GM12878 (cell line): ENCODE measurements at regions not wholly inside any gene's neighbourhood (a gene's known extent, or its start where the extent isn't known, plus 50 kb on each side); places are given as distances from the start of the nearest gene placed in this dataset.
A peak's percentile ranks its signal among the peaks of the same experiment; 100 is the strongest.
"Not testable (repeated sequence)": the region's sequence is repeated elsewhere in the genome, so short reads cannot be mapped to it uniquely, and the experiment has no call there.

Source experiments
- ATAC-seq: fragments of 200-7000 bp; cut with Tn5 transposase; 3 replicates; pipeline ENCODE4 v1.9.1; 2020; ENCODE audit warnings: mild to moderate bottlenecking, moderate library complexity
- BruUV-seq: library from RNA; stranded (reverse); fragments of 400-500 nt; replicated peaks from 2 replicates; lab custom pipeline; 2021; lab: Mats Ljungman, UMichigan
- CTCF ChIA-PET: fragments of 300-600 bp; sonication (Branson Sonifier 250); formaldehyde crosslinking; extraction: SDS; loops from one replicate; lab custom pipeline; 2021; ENCODE audit warnings: inconsistent platforms; lab: Yijun Ruan, JAX
- POLR2A ChIA-PET: fragments of 350-600 bp; formaldehyde crosslinking; extraction: SDS; loops from one replicate; lab custom pipeline; 2021; ENCODE audit warnings: inconsistent platforms; lab: Charles Lee
- RAD21 ChIA-PET: fragments of 300-600 bp; sonication (Branson Sonifier 250); formaldehyde crosslinking; loops from one replicate; lab custom pipeline; 2023; ENCODE audit warnings: antibody characterized with exemption; ENCODE audit not compliant: unreplicated experiment; lab: Charles Lee
- SMC1A ChIA-PET: fragments of 300-600 bp; sonication (Branson Sonifier 250); formaldehyde crosslinking; loops from one replicate; lab custom pipeline; 2023; ENCODE audit not compliant: unreplicated experiment, uncharacterized antibody; lab: Charles Lee
- DNase-seq: peaks from one replicate; pipeline ENCODE4 v3.0.0-alpha.2; 2011; ENCODE audit warnings: low read depth, low spot score
- FAIRE-seq: peaks from 3 replicates; lab custom pipeline; 2011; peaks lifted over from hg19 to GRCh38; lab: Jason Lieb, UNC
- H2AFZ ChIP-seq: 2 replicates; pipeline ENCODE4 v1.6.0; 2011; ENCODE audit warnings: low read depth, low read length, control low read depth; ENCODE audit not compliant: control insufficient read depth
- H3K27ac ChIP-seq: 2 replicates; pipeline ENCODE4 v1.5.1; 2011; ENCODE audit warnings: control low read depth; ENCODE audit not compliant: control insufficient read depth, insufficient read depth
- H3K27me3 ChIP-seq, 2 experiments: replicated peaks in 1 of 2; 2 replicates each; pipeline versions ENCODE4 v1.6.0 to v1.6.1; 2011; ENCODE audit warnings: low read length in 1 of 2; ENCODE audit not compliant: control insufficient read depth in 2 of 2, insufficient read depth in 2 of 2
- H3K36me3 ChIP-seq, 2 experiments: 2 replicates each; pipeline ENCODE4 v1.5.1; 2011; ENCODE audit warnings: low read length in 1 of 2; ENCODE audit not compliant: control insufficient read depth in 2 of 2, insufficient read depth in 2 of 2
- H3K4me1 ChIP-seq: 2 replicates; pipeline ENCODE4 v1.6.1; 2011; ENCODE audit warnings: mild to moderate bottlenecking, low read length, moderate library complexity, mixed read lengths; ENCODE audit not compliant: control insufficient read depth, insufficient read depth
- H3K4me2 ChIP-seq: 2 replicates; pipeline ENCODE4 v1.6.0; 2011; ENCODE audit warnings: control low read depth; ENCODE audit not compliant: control insufficient read depth, insufficient read depth
- H3K4me3 ChIP-seq: fragments of 200-600 bp; sonication (generic); 2 replicates; pipeline ENCODE4 v1.5.1; 2016
- H3K79me2 ChIP-seq: 2 replicates; pipeline ENCODE4 v1.6.0; 2011; ENCODE audit warnings: low read length; ENCODE audit not compliant: control insufficient read depth, insufficient read depth
- H3K9ac ChIP-seq: 2 replicates; pipeline ENCODE4 v1.8.0; 2011; ENCODE audit warnings: low read length, control low read depth, mixed read lengths; ENCODE audit not compliant: control insufficient read depth, insufficient read depth
- H3K9me3 ChIP-seq: replicated peaks from 3 replicates; pipeline ENCODE4 v1.5.1; 2011; ENCODE audit warnings: mild to moderate bottlenecking, low read length; ENCODE audit not compliant: control insufficient read depth, insufficient read depth
- H4K20me1 ChIP-seq: 2 replicates; pipeline ENCODE4 v1.6.0; 2011; ENCODE audit not compliant: control insufficient read depth, insufficient read depth
- NBN ChIP-seq: fragments of 450-650 bp; IDR thresholded peaks from 2 replicates; pipeline ENCODE4 v1.6.1; 2016
- WGBS: methylation state at CpG from one replicate; pipeline ENCODE4 v1.1.6; 2016; ENCODE audit warnings: low lambda C conversion rate; ENCODE audit not compliant: insufficient replicate concordance, insufficient coverage; ENCODE audit errors: missing lambda C conversion rate; 5-methylcytosine and 5-hydroxymethylcytosine counted together
- in situ Hi-C: fragments of 300-500 bp; cut with MboI; formaldehyde crosslinking; loops from 9 replicates; pipeline ENCODE4 v1.14.3; 2018; ENCODE audit warnings: mixed read lengths
- intact Hi-C: fragments of 100-400 bp; cut with micrococcal nuclease; formaldehyde crosslinking; loops from one replicate; pipeline ENCODE4 v1.14.2; 2022; ENCODE audit not compliant: unreplicated experiment

GRCh38 chr2:91445705-91446104, 2754.2 kb downstream of the RPIA start:
- H3K4me3 ChIP-seq, H3K9ac ChIP-seq, H3K4me1 ChIP-seq, H3K36me3 ChIP-seq, H3K4me2 ChIP-seq, POLR2A ChIA-PET, DNase-seq, FAIRE-seq, H2AFZ ChIP-seq, BruUV-seq, RAD21 ChIA-PET, intact Hi-C loops, in situ Hi-C loops, H3K79me2 ChIP-seq, SMC1A ChIA-PET, H3K27ac ChIP-seq, H3K27me3 ChIP-seq, ATAC-seq, H4K20me1 ChIP-seq, CTCF ChIA-PET, H3K9me3 ChIP-seq: not testable (repeated sequence)
- 33% methylated on average over 4 of the region's 5 CpGs for WGBS

- SMC1A ChIA-PET, FAIRE-seq, intact Hi-C loops, H3K79me2 ChIP-seq, H4K20me1 ChIP-seq, ATAC-seq, H3K27ac ChIP-seq, CTCF ChIA-PET, in situ Hi-C loops, H3K9ac ChIP-seq, BruUV-seq, H2AFZ ChIP-seq, POLR2A ChIA-PET, H3K36me3 ChIP-seq: not testable (repeated sequence)
- TF ChIP-seq NBN = 0 out of 2 replicates have a peak, but pooled peaks have one; percentile 25
- TF ChIP-seq, all 136 proteins: peak for 1; not testable (repeated sequence) for 135
- H3K4me3 ChIP-seq, H3K4me2 ChIP-seq, H3K4me1 ChIP-seq, DNase-seq, H3K9me3 ChIP-seq, RAD21 ChIA-PET, H3K27me3 ChIP-seq: not testable (repeated sequence)
Observed at GRCh38 chr2:91446489-91446888, 2755.0 kb downstream of the RPIA start.

GRCh38 chr2:91446915-91447314, 2755.4 kb downstream of the RPIA start:
- H3K27me3 ChIP-seq, RAD21 ChIA-PET, H3K36me3 ChIP-seq, H3K79me2 ChIP-seq, ATAC-seq, H3K9ac ChIP-seq, SMC1A ChIA-PET, H2AFZ ChIP-seq, in situ Hi-C loops, FAIRE-seq, H3K4me1 ChIP-seq, CTCF ChIA-PET, H4K20me1 ChIP-seq, DNase-seq, POLR2A ChIA-PET, H3K9me3 ChIP-seq, H3K4me3 ChIP-seq, H3K4me2 ChIP-seq, intact Hi-C loops, H3K27ac ChIP-seq, BruUV-seq: not testable (repeated sequence)
- 64% methylated on average over 6 of the region's 7 CpGs for WGBS

GRCh38 chr2:91447508-91447907, 2756.0 kb downstream of the RPIA start:
- H3K4me2 ChIP-seq, H4K20me1 ChIP-seq, FAIRE-seq, POLR2A ChIA-PET, H3K27me3 ChIP-seq, H3K9me3 ChIP-seq, CTCF ChIA-PET, H3K27ac ChIP-seq, intact Hi-C loops, BruUV-seq, SMC1A ChIA-PET, H3K36me3 ChIP-seq, DNase-seq, ATAC-seq, H2AFZ ChIP-seq, H3K4me3 ChIP-seq, H3K79me2 ChIP-seq, RAD21 ChIA-PET, H3K9ac ChIP-seq, in situ Hi-C loops, H3K4me1 ChIP-seq: not testable (repeated sequence)
- WGBS = 59% methylated on average over 6 of the region's 8 CpGs
